Peyer's patch (tissue), 4 donors: ENCODE measurements at regions not wholly inside any gene's neighbourhood (a gene's known extent, or its start where the extent isn't known, plus 50 kb on each side); places are given as distances from the start of the nearest gene placed in this dataset.
A peak's percentile ranks its signal among the peaks of the same experiment; 100 is the strongest.
"Not testable (repeated sequence)": the region's sequence is repeated elsewhere in the genome, so short reads cannot be mapped to it uniquely, and the experiment has no call there.

ENCODE experiments used
- DNase-seq, 3 donors: peaks; one replicate each; pipeline ENCODE4 v3.0.0-alpha.2; 2017 to 2019
- H3K27ac ChIP-seq, 4 donors: fragments of 200-600 bp; sonication (generic); one replicate each; pipeline ENCODE4 v1.5.1; 2016 to 2019
- H3K27me3 ChIP-seq, 2 donors: fragments of 200-600 bp; sonication (generic); one replicate each; pipeline ENCODE4 v1.5.1; 2019
- H3K36me3 ChIP-seq, 3 donors: fragments of 200-600 bp; sonication (generic); one replicate each; pipeline ENCODE4 v1.5.1; 2016 to 2019
- H3K4me1 ChIP-seq, 4 donors: fragments of 200-600 bp; sonication (generic); one replicate each; pipeline ENCODE4 v1.5.1; 2016 to 2019
- H3K4me3 ChIP-seq, 4 donors: fragments of 200-600 bp; sonication (generic); 1 replicate in 3 of 4; 2 replicates in 1 of 4; pipeline ENCODE4 v1.5.1; 2016 to 2019; ENCODE audit warnings: mild to moderate bottlenecking in 1 of 4
- H3K9me3 ChIP-seq, 4 donors: fragments of 200-600 bp; sonication (generic); one replicate each; pipeline ENCODE4 v1.5.1; 2016 to 2019; ENCODE audit warnings: mild to moderate bottlenecking in 1 of 4
- CTCF ChIP-seq, 6 experiments: fragments of 450-650 bp in 4 of 6; fragments of 200-600 bp in 2 of 6; sonication (generic) in 1 of 6; IDR thresholded peaks; one replicate each; pipeline ENCODE4 v1.5.1; 2017 to 2019; ENCODE audit warnings: antibody characterized with exemption in 6 of 6, mild to moderate bottlenecking in 3 of 6, moderate library complexity in 1 of 6
- POLR2A ChIP-seq, 2 donors: fragments of 450-650 bp; IDR thresholded peaks; one replicate each; pipeline ENCODE4 v1.5.1; 2017; ENCODE audit warnings: antibody characterized with exemption in 2 of 2, mild to moderate bottlenecking in 2 of 2, moderate library complexity in 2 of 2

GRCh38 chr2:238722181-238722580, 125.7 kb upstream of the TWIST2 start:
- Histone ChIP-seq H3K36me3 (no peaks in the 10 kb centered on the region), H3K4me1 (no peaks in the 10 kb centered on the region), H3K27me3 (no peaks in the 10 kb centered on the region), H3K4me3 (no peak overlapping the region), H3K9me3 (no peaks in the 10 kb centered on the region), H3K27ac (no peak overlapping the region)
- TF ChIP-seq CTCF (IDR thresholded peaks at IDR 0.05): no peak
- TF ChIP-seq POLR2A (IDR thresholded peaks at IDR 0.05): no peak
- DNase-seq: no peak

GRCh38 chr2:238722883-238723282, 125.0 kb upstream of the TWIST2 start:
- H3K27me3 ChIP-seq: no peaks in the 10 kb centered on the region
- no peaks in the 10 kb centered on the region for H3K4me1 ChIP-seq

GRCh38 chr2:238723740-238724320, 124.1 kb upstream of the TWIST2 start:
- not testable (repeated sequence) for H3K27me3 ChIP-seq, H3K9me3 ChIP-seq, H3K4me1 ChIP-seq, H3K36me3 ChIP-seq, DNase-seq, H3K4me3 ChIP-seq, H3K27ac ChIP-seq

More at GRCh38 chr2:238722883-238723282, 125.0 kb upstream of the TWIST2 start:
- no peak for DNase-seq
- Histone ChIP-seq H3K9me3 (no peaks in the 10 kb centered on the region), H3K36me3 (no peaks in the 10 kb centered on the region), H3K27ac (no peak overlapping the region), H3K4me3 (no peak overlapping the region)
- TF ChIP-seq POLR2A (IDR thresholded peaks at IDR 0.05) (no peak), CTCF (IDR thresholded peaks at IDR 0.05) (no peak)

- H3K27ac ChIP-seq: peak overlapping the region in 1 of 4 donors; percentile 48
- no peaks in the 10 kb centered on the region for H3K4me1 ChIP-seq
- no peak for TF ChIP-seq POLR2A (IDR thresholded peaks at IDR 0.05)
- TF ChIP-seq CTCF (IDR thresholded peaks at IDR 0.05): no peak
- DNase-seq: no peak
- no peaks in the 10 kb centered on the region for H3K9me3 ChIP-seq
- H3K27me3 ChIP-seq: no peaks in the 10 kb centered on the region
- H3K4me3 ChIP-seq: no peak overlapping the region
- H3K36me3 ChIP-seq: no peaks in the 10 kb centered on the region
Observed at GRCh38 chr2:238724728-238725127, 123.2 kb upstream of the TWIST2 start.

GRCh38 chr2:238725298-238725697, 122.6 kb upstream of the TWIST2 start:
- H3K36me3 ChIP-seq: no peaks in the 10 kb centered on the region
- no peak for DNase-seq
- no peak overlapping the region for H3K4me3 ChIP-seq
- TF ChIP-seq POLR2A (IDR thresholded peaks at IDR 0.05) (no peak), CTCF (IDR thresholded peaks at IDR 0.05) (no peak)
- H3K9me3 ChIP-seq: no peaks in the 10 kb centered on the region
- no peaks in the 10 kb centered on the region for H3K4me1 ChIP-seq
- no peaks in the 10 kb centered on the region for H3K27me3 ChIP-seq
- peak overlapping the region in 1 of 4 donors; percentile 48 for H3K27ac ChIP-seq

- no peaks in the 10 kb centered on the region for H3K9me3 ChIP-seq
- TF ChIP-seq CTCF (IDR thresholded peaks at IDR 0.05): no peak
- TF ChIP-seq POLR2A (IDR thresholded peaks at IDR 0.05): no peak
- H3K27ac ChIP-seq: peak overlapping the region in 1 of 4 donors; percentile 86
- H3K4me3 ChIP-seq: no peak overlapping the region
- no peak for DNase-seq
- no peaks in the 10 kb centered on the region for H3K36me3 ChIP-seq
- no peaks in the 10 kb centered on the region for H3K27me3 ChIP-seq
- no peaks in the 10 kb centered on the region for H3K4me1 ChIP-seq
Observed at GRCh38 chr2:238726670-238727584, 121.0 kb upstream of the TWIST2 start.
